Right lobe of liver (tissue), 4 donors: ENCODE measurements at regions not wholly inside any gene's neighbourhood (a gene's known extent, or its start where the extent isn't known, plus 50 kb on each side); places are given as distances from the start of the nearest gene placed in this dataset.

Experiments
- POLR2A ChIP-seq: fragments of 450-650 bp; IDR thresholded peaks from one replicate; pipeline ENCODE4 v1.6.1; 2017; ENCODE audit warnings: antibody characterized with exemption, mild to moderate bottlenecking
- TF ChIP-seq, protein P1 (sequence below), 4 donors: fragments of 200-600 bp in 3 of 4; fragments of 450-650 bp in 1 of 4; IDR thresholded peaks; one replicate each; pipeline versions ENCODE4 v1.5.1 to v1.8.0; 2016 to 2022; ENCODE audit warnings: antibody characterized with exemption in 4 of 4, mild to moderate bottlenecking in 2 of 4
- donor health status: DM: no; HTN: no; CAD: no.
- donor health status: DM: no; HTN: no; CAD: no.
- donor health status: DM: no; HTN: yes; CAD: no.

GRCh38 chr5:125609011-125609410 lies 814.2 kb upstream of the GRAMD2B start:
- TF ChIP-seq POLR2A: no peak
- TF ChIP-seq, protein P1, sequence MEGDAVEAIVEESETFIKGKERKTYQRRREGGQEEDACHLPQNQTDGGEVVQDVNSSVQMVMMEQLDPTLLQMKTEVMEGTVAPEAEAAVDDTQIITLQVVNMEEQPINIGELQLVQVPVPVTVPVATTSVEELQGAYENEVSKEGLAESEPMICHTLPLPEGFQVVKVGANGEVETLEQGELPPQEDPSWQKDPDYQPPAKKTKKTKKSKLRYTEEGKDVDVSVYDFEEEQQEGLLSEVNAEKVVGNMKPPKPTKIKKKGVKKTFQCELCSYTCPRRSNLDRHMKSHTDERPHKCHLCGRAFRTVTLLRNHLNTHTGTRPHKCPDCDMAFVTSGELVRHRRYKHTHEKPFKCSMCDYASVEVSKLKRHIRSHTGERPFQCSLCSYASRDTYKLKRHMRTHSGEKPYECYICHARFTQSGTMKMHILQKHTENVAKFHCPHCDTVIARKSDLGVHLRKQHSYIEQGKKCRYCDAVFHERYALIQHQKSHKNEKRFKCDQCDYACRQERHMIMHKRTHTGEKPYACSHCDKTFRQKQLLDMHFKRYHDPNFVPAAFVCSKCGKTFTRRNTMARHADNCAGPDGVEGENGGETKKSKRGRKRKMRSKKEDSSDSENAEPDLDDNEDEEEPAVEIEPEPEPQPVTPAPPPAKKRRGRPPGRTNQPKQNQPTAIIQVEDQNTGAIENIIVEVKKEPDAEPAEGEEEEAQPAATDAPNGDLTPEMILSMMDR (IDR thresholded peaks at IDR 0.05): no peak
